ENCODE measurements at regions not wholly inside any gene's neighbourhood (a gene's known extent, or its start where the extent isn't known, plus 50 kb on each side); places are given as distances from the start of the nearest gene placed in this dataset.

GRCh38 chrX:98506907-98507306 lies 1623.2 kb downstream of the RPA4 start:
- TF ChIP-seq POLR2A (IDR thresholded peaks at IDR 0.05; ENCODE audit: low read depth, low read length) (no peak), JUN (IDR thresholded peaks at IDR 0.05; ENCODE audit: borderline replicate concordance, insufficient read depth, insufficient read length, low read depth) (no peak)
- TF ChIP-seq, protein P1, sequence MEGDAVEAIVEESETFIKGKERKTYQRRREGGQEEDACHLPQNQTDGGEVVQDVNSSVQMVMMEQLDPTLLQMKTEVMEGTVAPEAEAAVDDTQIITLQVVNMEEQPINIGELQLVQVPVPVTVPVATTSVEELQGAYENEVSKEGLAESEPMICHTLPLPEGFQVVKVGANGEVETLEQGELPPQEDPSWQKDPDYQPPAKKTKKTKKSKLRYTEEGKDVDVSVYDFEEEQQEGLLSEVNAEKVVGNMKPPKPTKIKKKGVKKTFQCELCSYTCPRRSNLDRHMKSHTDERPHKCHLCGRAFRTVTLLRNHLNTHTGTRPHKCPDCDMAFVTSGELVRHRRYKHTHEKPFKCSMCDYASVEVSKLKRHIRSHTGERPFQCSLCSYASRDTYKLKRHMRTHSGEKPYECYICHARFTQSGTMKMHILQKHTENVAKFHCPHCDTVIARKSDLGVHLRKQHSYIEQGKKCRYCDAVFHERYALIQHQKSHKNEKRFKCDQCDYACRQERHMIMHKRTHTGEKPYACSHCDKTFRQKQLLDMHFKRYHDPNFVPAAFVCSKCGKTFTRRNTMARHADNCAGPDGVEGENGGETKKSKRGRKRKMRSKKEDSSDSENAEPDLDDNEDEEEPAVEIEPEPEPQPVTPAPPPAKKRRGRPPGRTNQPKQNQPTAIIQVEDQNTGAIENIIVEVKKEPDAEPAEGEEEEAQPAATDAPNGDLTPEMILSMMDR (IDR thresholded peaks at IDR 0.05; ENCODE audit: extremely low read depth in 1 of 2, insufficient read depth in 1 of 2, low read depth in 1 of 2, low read length in 2 of 2) = no peak
